Right kidney (tissue), 1 donor: ENCODE measurements at regions not wholly inside any gene's neighbourhood (a gene's known extent, or its start where the extent isn't known, plus 50 kb on each side); places are given as distances from the start of the nearest gene placed in this dataset.

Experiments
- DNase-seq: peaks from one replicate; pipeline ENCODE4 v3.0.0-alpha.2; 2016

GRCh38 chrX:5829469-5829868, 399.2 kb downstream of the NLGN4X start:
- no peak for DNase-seq

GRCh38 chrX:5829060-5829459, 399.6 kb downstream of the NLGN4X start:
- no peak for DNase-seq

- no peak for DNase-seq
Measured at GRCh38 chrX:5823903-5824302, 404.8 kb downstream of the NLGN4X start.

GRCh38 chrX:5810636-5811035, 418.0 kb downstream of the NLGN4X start:
- no peak for DNase-seq

GRCh38 chrX:5807181-5807580, 421.5 kb downstream of the NLGN4X start:
- DNase-seq = no peak

GRCh38 chrX:5802391-5802790, 426.3 kb downstream of the NLGN4X start:
- DNase-seq = no peak

GRCh38 chrX:5791721-5792120, 436.9 kb downstream of the NLGN4X start:
- DNase-seq = no peak

GRCh38 chrX:5788910-5789309, 439.8 kb downstream of the NLGN4X start:
- no peak for DNase-seq

- DNase-seq = no peak
Measured at GRCh38 chrX:5780821-5781220, 447.8 kb downstream of the NLGN4X start.

GRCh38 chrX:5775846-5776430, 452.7 kb downstream of the NLGN4X start:
- no peak for DNase-seq

- DNase-seq = no peak
Measured at GRCh38 chrX:5774446-5774845, 454.2 kb downstream of the NLGN4X start.

- DNase-seq = no peak
Measured at GRCh38 chrX:5771441-5771840, 457.2 kb downstream of the NLGN4X start.

- DNase-seq = no peak
Measured at GRCh38 chrX:5756616-5757015, 472.1 kb downstream of the NLGN4X start.

GRCh38 chrX:5753291-5753690, 475.4 kb downstream of the NLGN4X start:
- DNase-seq = no peak

- DNase-seq = no peak
Measured at GRCh38 chrX:5752831-5753230, 475.8 kb downstream of the NLGN4X start.

GRCh38 chrX:5748586-5749150, 480.0 kb downstream of the NLGN4X start:
- DNase-seq = no peak

- DNase-seq = no peak
Measured at GRCh38 chrX:5746231-5746630, 482.4 kb downstream of the NLGN4X start.

GRCh38 chrX:5733501-5733900, 495.2 kb downstream of the NLGN4X start:
- no peak for DNase-seq

- no peak for DNase-seq
Measured at GRCh38 chrX:5730556-5730955, 498.1 kb downstream of the NLGN4X start.

GRCh38 chrX:5726224-5726623, 502.4 kb downstream of the NLGN4X start:
- DNase-seq = no peak

GRCh38 chrX:5724123-5724522, 504.5 kb downstream of the NLGN4X start:
- no peak for DNase-seq

- DNase-seq = no peak
Measured at GRCh38 chrX:5718651-5719050, 510.0 kb downstream of the NLGN4X start.

GRCh38 chrX:5716666-5717065, 512.0 kb downstream of the NLGN4X start:
- DNase-seq = no peak

GRCh38 chrX:5708251-5708650, 520.4 kb downstream of the NLGN4X start:
- DNase-seq = no peak

GRCh38 chrX:5702890-5703289, 525.8 kb downstream of the NLGN4X start:
- no peak for DNase-seq
